NCI-H1092 (cell line): ENCODE measurements at regions not wholly inside any gene's neighbourhood (a gene's known extent, or its start where the extent isn't known, plus 50 kb on each side); places are given as distances from the start of the nearest gene placed in this dataset.
"Not testable (repeated sequence)": the region's sequence is repeated elsewhere in the genome, so short reads cannot be mapped to it uniquely, and the experiment has no call there.

Source experiments
- DNase-seq: peaks from one replicate; lab custom pipeline; 2025; lab: John Stamatoyannopoulos, UW

- no peak for DNase-seq
These were observed 235.8 kb downstream of the EPHA7 start for GRCh38 chr6:93183531-93183972.

- no peak for DNase-seq
These were observed 236.3 kb downstream of the EPHA7 start for GRCh38 chr6:93182938-93183479.

GRCh38 chr6:93177918-93178317 lies 241.4 kb downstream of the EPHA7 start:
- DNase-seq, result no peak

- no peak for DNase-seq
These were observed 241.9 kb downstream of the EPHA7 start for GRCh38 chr6:93177438-93177837.

GRCh38 chr6:93176070-93176469 lies 243.3 kb downstream of the EPHA7 start:
- DNase-seq, result no peak

- not testable (repeated sequence) for DNase-seq
These were observed 245.8 kb downstream of the EPHA7 start for GRCh38 chr6:93173573-93173972.

GRCh38 chr6:93165850-93166430 lies 253.4 kb downstream of the EPHA7 start:
- DNase-seq, result no peak

GRCh38 chr6:93164781-93165180 lies 254.6 kb downstream of the EPHA7 start:
- DNase-seq, result no peak

- no peak for DNase-seq
These were observed 256.2 kb downstream of the EPHA7 start for GRCh38 chr6:93163146-93163545.

GRCh38 chr6:93139408-93140081 lies 279.8 kb downstream of the EPHA7 start:
- DNase-seq, result no peak

- DNase-seq, result no peak
These were observed 283.2 kb downstream of the EPHA7 start for GRCh38 chr6:93136111-93136510.

GRCh38 chr6:93124006-93124632 lies 295.2 kb downstream of the EPHA7 start:
- DNase-seq, result no peak

GRCh38 chr6:93123585-93123984 lies 295.8 kb downstream of the EPHA7 start:
- DNase-seq, result no peak

GRCh38 chr6:93120154-93120742 lies 299.1 kb downstream of the EPHA7 start:
- no peak for DNase-seq

GRCh38 chr6:93105907-93106306 lies 313.5 kb downstream of the EPHA7 start:
- DNase-seq, result no peak

GRCh38 chr6:93105017-93105416 lies 314.3 kb downstream of the EPHA7 start:
- DNase-seq, result no peak

- DNase-seq, result no peak
These were observed 315.1 kb downstream of the EPHA7 start for GRCh38 chr6:93104195-93104817.

GRCh38 chr6:93088621-93089501 lies 330.5 kb downstream of the EPHA7 start:
- no peak for DNase-seq

GRCh38 chr6:93087606-93088005 lies 331.8 kb downstream of the EPHA7 start:
- DNase-seq, result no peak

- no peak for DNase-seq
These were observed 333.0 kb downstream of the EPHA7 start for GRCh38 chr6:93086351-93086750.
